Stimulated activated CD4-positive, alpha-beta T cell treated with anti-CD3 and anti-CD28 coated beads, Interleukin-12 subunit alpha, Interleukin-12 subunit beta, amount 100 ng/mL, for 24 hours (primary cell): ENCODE measurements at regions not wholly inside any gene's neighbourhood (a gene's known extent, or its start where the extent isn't known, plus 50 kb on each side); places are given as distances from the start of the nearest gene placed in this dataset.

Source experiments
- DNase-seq, 2 experiments: peaks; one replicate each; pipeline ENCODE4 v3.0.0-alpha.2; 2020; ENCODE audit warnings: low read depth in 2 of 2

DNA sequence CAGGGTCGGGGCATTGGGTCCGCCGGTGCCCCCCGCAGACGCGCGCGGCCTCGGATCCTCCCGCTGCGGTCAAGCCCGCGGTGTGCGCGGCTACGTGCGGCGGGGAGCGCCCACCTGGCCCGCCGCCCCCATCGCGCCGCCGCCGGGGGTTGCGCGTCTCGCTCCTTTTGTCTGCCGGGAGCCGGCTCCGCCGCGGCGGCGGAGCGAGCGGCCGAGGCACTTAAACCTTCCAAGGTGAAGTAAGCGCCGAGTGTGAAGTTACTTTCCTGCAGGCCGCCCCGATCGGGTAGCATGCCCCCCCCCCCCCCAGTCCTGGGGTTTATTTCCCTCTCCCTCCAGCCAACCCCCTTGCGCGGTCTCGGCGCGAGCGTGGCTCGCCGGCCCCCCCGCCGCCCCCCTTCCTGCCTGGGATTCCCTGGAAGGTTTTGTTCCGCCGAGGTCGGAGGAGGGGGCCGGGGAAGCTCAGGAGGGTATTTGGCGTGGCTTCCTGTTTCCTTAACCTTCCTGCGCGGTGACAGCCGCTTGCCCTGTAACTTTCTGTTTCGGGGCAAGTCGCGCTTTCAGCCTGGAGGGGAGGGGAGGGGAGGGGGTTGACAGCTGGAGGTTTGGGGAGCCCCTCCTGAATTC lies 56.6 kb upstream of the GSE1 start:
- DNase-seq: peak in 1 of 2 experiments; percentile 49

DNA sequence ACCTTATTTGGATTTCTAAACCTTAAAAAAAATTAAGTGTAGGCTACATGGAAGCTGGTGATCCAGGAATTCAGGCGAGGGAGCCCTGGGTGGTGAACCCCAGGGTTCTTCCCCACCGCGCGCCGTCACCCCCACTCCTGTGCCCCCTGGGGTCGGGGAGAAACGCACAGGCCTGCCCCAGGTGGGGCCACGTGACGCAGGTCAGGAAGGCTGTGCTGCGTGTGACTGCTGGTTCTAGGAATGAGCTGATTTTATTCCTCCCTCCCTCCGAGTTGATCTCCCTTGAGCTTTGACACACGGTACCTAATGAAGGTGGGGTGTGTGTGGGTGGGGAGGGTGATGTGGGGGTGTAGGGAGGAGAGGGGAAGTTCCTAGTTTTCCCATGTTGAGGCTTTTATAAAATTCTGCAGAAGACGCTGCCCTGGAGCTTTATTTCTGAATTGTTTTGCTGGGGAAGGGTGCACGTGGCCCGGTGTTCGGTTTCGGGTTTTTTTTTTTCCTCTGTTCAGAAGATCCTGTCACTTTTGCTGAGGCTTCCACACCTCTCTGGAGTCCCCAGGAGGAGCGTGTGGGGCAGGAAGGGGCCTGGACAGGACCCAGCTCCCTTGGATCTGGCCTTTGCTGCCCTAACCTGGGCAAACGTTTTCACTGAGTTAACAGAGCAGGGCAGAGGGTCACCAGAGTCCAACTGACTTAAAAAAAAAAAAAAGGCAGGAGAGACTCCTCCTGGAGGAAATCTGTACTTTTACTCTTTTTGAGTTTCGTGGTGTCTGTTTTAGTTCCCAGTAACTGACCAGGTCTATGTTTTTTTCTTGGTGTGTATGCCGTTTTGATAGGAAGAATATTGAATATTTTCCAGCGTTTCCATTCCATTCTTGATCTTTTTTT lies 55.8 kb upstream of the GSE1 start:
- DNase-seq: no peak

DNA sequence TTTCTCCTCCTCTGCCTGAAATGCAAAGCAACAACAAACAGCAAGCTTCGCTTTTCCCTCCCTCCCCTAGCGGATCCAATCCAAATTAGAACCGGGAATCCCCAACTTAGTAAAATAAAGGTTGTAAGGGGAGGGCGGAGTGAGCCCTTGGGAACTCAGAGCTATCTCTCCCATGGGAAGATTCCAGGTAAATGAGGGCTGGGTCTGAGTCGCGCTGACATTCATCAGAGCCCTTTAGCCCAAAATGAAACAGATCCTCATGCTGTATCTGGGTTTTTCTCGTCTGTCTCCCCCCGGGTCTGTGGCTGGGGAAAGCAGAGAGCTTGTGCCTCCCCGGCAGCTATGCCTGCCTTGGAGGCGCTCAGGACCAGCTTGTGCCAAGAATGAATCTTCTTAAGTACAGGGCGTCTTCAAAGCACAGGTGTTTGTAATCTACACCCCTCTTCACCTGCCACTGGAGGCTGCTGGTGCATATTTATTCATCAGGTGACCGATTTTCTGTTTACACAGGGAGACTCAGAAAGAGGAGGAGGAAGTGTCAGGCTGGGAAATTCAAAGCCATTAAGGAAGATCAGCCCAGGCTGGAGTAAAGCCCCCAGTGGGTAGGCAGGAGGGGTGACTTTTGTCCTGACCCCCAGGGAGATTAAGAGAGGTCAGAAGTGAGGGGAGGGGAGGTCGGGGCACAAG lies 55.0 kb upstream of the GSE1 start:
- no peak for DNase-seq

DNA sequence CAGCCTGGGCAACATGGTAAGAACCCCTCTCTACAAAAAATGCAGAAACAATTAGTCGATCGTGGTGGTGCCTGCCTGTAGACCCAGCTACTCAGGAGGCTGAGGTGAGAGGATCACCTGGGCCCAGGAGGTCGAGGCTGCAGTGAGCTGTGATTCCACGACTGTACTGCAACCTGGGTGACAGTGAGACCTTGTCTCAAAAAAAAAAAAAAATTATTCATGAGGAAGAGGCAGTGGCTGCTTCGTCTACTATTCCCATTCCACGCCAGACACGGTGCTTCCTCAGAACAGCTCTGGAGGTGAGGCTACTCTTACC lies 52.2 kb upstream of the GSE1 start:
- DNase-seq: no peak

- no peak for DNase-seq
Measured at GRCh38 chr16:85561248-85562092, 51.7 kb upstream of the GSE1 start.

DNA sequence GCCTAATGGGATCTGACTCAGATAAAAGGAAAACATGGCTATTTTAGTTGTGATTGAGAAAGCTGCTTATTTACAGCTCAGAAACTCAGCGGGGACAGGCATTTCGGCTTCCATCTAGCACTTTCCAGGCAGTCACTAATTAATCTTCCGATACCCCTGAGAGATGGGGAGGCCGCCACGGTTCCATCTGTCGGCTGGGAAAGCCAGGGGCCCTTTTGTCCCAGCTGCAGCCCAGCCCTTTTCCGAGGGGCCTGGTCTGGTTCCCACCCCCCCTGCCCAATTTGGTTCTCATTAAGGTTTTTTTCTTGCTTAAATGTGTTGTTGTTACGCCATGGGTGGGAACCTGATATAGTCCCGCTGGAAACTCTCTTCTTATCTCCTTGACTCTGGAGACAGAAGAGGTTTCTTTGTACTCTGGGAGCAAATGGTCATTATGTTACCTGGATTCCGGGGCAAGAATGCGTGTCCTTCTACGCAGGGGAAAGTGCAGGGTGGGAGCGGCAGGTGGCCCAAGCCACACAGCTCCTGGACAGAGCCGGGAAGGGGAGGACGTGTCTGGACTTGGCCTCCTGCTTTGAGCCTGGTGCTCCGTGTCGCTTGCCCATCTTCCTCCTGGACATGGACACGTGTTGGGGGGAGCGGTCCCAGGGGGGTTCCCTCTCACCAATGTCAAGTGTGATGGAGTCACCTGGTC lies 50.9 kb upstream of the GSE1 start:
- no peak for DNase-seq

- DNase-seq: no peak
Measured at GRCh38 chr16:85563034-85563433, 50.1 kb upstream of the GSE1 start.
